GM21717 (cell line): ENCODE measurements at regions not wholly inside any gene's neighbourhood (a gene's known extent, or its start where the extent isn't known, plus 50 kb on each side); places are given as distances from the start of the nearest gene placed in this dataset.

Experiments
- ATAC-seq: cut with Tn5 transposase; IDR thresholded peaks from one replicate; pipeline ENCODE4 v1.9.1; 2021; ENCODE audit warnings: mild to moderate bottlenecking, moderate library complexity; ENCODE audit not compliant: unreplicated experiment

- ATAC-seq = no peak
Measured at GRCh38 chr5:35284364-35284763, 54.1 kb upstream of the PRLR start.

- ATAC-seq = no peak
Measured at GRCh38 chr5:35282810-35283209, 52.5 kb upstream of the PRLR start.

GRCh38 chr5:35281613-35282012 lies 51.3 kb upstream of the PRLR start:
- ATAC-seq = no peak
